PC-3 (cell line): ENCODE measurements at regions not wholly inside any gene's neighbourhood (a gene's known extent, or its start where the extent isn't known, plus 50 kb on each side); places are given as distances from the start of the nearest gene placed in this dataset.

Source experiments
- ATAC-seq: fragments of 200-7000 bp; cut with Tn5 transposase; 2 replicates; pipeline ENCODE4 v1.9.1; 2020; ENCODE audit warnings: mild to moderate bottlenecking, moderate library complexity
- BruUV-seq: library from RNA; stranded (reverse); fragments of 400-500 nt; replicated peaks from 2 replicates; lab custom pipeline; 2021; lab: Mats Ljungman, UMichigan
- CTCF ChIA-PET: fragments of 300-600 bp; sonication (Branson Sonifier 250); formaldehyde crosslinking; loops from one replicate; lab custom pipeline; 2022; ENCODE audit warnings: antibody characterized with exemption; lab: Charles Lee
- POLR2A ChIA-PET: fragments of 300-600 bp; sonication (Branson Sonifier 250); formaldehyde crosslinking; loops from one replicate; lab custom pipeline; 2022; ENCODE audit warnings: antibody characterized with exemption; ENCODE audit not compliant: unreplicated experiment; lab: Charles Lee
- DNase-seq: peaks from one replicate; pipeline ENCODE4 v3.0.0-alpha.2; 2015
- H2AFZ ChIP-seq: fragments of 300-600 bp; sonication (generic); 2 replicates; pipeline ENCODE4 v1.6.0; 2016; ENCODE audit warnings: antibody characterized with exemption, low read length
- H3F3A ChIP-seq: fragments of 300-600 bp; sonication (generic); one replicate; pipeline ENCODE4 v1.6.0; 2017; ENCODE audit warnings: antibody characterized with exemption, low read length, control low read depth, mild to moderate bottlenecking; ENCODE audit not compliant: unreplicated experiment
- H3K27ac ChIP-seq: fragments of 300-600 bp; sonication (generic); 2 replicates; pipeline ENCODE4 v1.5.1; 2016; ENCODE audit warnings: mild to moderate bottlenecking, low read length
- H3K27me3 ChIP-seq: fragments of 300-600 bp; sonication (generic); 2 replicates; pipeline ENCODE4 v1.6.1; 2016; ENCODE audit warnings: low read length, mixed read lengths
- H3K36me3 ChIP-seq: fragments of 300-600 bp; sonication (generic); 2 replicates; pipeline ENCODE4 v1.6.1; 2016; ENCODE audit warnings: low read depth, mixed run types, low read length, mixed read lengths
- H3K4me1 ChIP-seq: fragments of 300-600 bp; sonication (generic); 2 replicates; pipeline ENCODE4 v1.5.1; 2016; ENCODE audit warnings: low read length; ENCODE audit not compliant: insufficient read depth
- H3K4me2 ChIP-seq: fragments of 300-600 bp; sonication (generic); 2 replicates; pipeline ENCODE4 v1.6.0; 2016; ENCODE audit warnings: low read length
- H3K4me3 ChIP-seq: fragments of 300-600 bp; sonication (generic); 2 replicates; pipeline ENCODE4 v1.5.1; 2016; ENCODE audit warnings: mild to moderate bottlenecking, low read length, mixed read lengths
- H3K79me2 ChIP-seq: fragments of 300-600 bp; sonication (generic); 2 replicates; pipeline ENCODE4 v1.6.1; 2017; ENCODE audit warnings: low read length, mixed read lengths
- H3K9ac ChIP-seq: fragments of 300-600 bp; sonication (generic); 2 replicates; pipeline ENCODE4 v1.6.0; 2016; ENCODE audit warnings: mild to moderate bottlenecking, low read length
- H3K9me2 ChIP-seq: fragments of 300-600 bp; sonication (generic); replicated peaks from 2 replicates; pipeline ENCODE4 v1.6.1; 2016; ENCODE audit warnings: mixed run types, low read length, mixed read lengths
- H3K9me3 ChIP-seq: fragments of 300-600 bp; sonication (generic); 2 replicates; pipeline ENCODE4 v1.6.1; 2016; ENCODE audit warnings: low read length, mixed read lengths
- H4K20me1 ChIP-seq: fragments of 300-600 bp; sonication (generic); 2 replicates; pipeline ENCODE4 v1.6.1; 2016; ENCODE audit warnings: low read length, mixed read lengths
- CTCF ChIP-seq: fragments of 300-600 bp; sonication (generic); conservative IDR thresholded peaks from 2 replicates; pipeline ENCODE4 v1.5.1; 2017; ENCODE audit warnings: antibody characterized with exemption, low read depth, mild to moderate bottlenecking, low read length
- EZH2 ChIP-seq: fragments of 300-600 bp; sonication (generic); IDR thresholded peaks from one replicate; pipeline ENCODE4 v1.6.1; 2017; ENCODE audit warnings: antibody characterized with exemption, mild to moderate bottlenecking, low read length; ENCODE audit not compliant: unreplicated experiment
- EZH2phosphoT487 ChIP-seq: fragments of 300-600 bp; sonication (generic); IDR thresholded peaks from 2 replicates; pipeline ENCODE4 v1.6.1; 2018; ENCODE audit warnings: mild to moderate bottlenecking, antibody characterized with exemption, low read length, borderline replicate concordance
- intact Hi-C: fragments of 100-400 bp; cut with micrococcal nuclease; formaldehyde crosslinking; loops from 2 replicates; pipeline ENCODE4 v1.9.0; 2023

- H4K20me1 ChIP-seq: no peaks in the 10 kb centered on the region
- no peak overlapping the region for H3K4me2 ChIP-seq
- H3K4me1 ChIP-seq: peaks cover 13% of the 10 kb centered on the region; the same call in 1 of the 2 replicates
- no peak overlapping the region for H3K4me3 ChIP-seq
- no peak for DNase-seq
- POLR2A ChIA-PET: no interaction called here
- H3K9ac ChIP-seq: no peak overlapping the region
- no peaks in the 10 kb centered on the region for H3K79me2 ChIP-seq
- H2AFZ ChIP-seq: no peak overlapping the region
- BruUV-seq: no TSS peak
- no peaks in the 10 kb centered on the region for H3K9me2 ChIP-seq
- ATAC-seq: no peak
- H3F3A ChIP-seq: no peaks in the 10 kb centered on the region
- no peaks in the 10 kb centered on the region for H3K9me3 ChIP-seq
- no peaks in the 10 kb centered on the region for H3K36me3 ChIP-seq
- CTCF ChIA-PET: no interaction called here
- no peak for TF ChIP-seq EZH2phosphoT487
- TF ChIP-seq EZH2: no peak
- no peak for TF ChIP-seq CTCF
- intact Hi-C loops: no loop called here
- H3K27me3 ChIP-seq: no peaks in the 10 kb centered on the region
- no peak overlapping the region for H3K27ac ChIP-seq
Measured at GRCh38 chr15:47887241-47887800, 170.0 kb downstream of the SEMA6D start.

GRCh38 chr15:47888385-47889100 lies 171.2 kb downstream of the SEMA6D start:
- DNase-seq: no peak
- no peak overlapping the region for H2AFZ ChIP-seq
- H3K4me3 ChIP-seq: no peak overlapping the region
- H3K9me3 ChIP-seq: no peaks in the 10 kb centered on the region
- H3K4me1 ChIP-seq: peaks cover 13% of the 10 kb centered on the region; the same call in 1 of the 2 replicates
- H3K27me3 ChIP-seq: no peaks in the 10 kb centered on the region
- H3K27ac ChIP-seq: no peak overlapping the region
- intact Hi-C loops: no loop called here
- no peaks in the 10 kb centered on the region for H4K20me1 ChIP-seq
- H3K4me2 ChIP-seq: no peak overlapping the region
- CTCF ChIA-PET: no interaction called here
- H3K9me2 ChIP-seq: no peaks in the 10 kb centered on the region
- TF ChIP-seq EZH2 (no peak), CTCF (no peak), EZH2phosphoT487 (no peak)
- H3K79me2 ChIP-seq: no peaks in the 10 kb centered on the region
- H3K9ac ChIP-seq: no peak overlapping the region
- ATAC-seq: no peak
- no peaks in the 10 kb centered on the region for H3K36me3 ChIP-seq
- H3F3A ChIP-seq: no peaks in the 10 kb centered on the region
- BruUV-seq: no TSS peak
- POLR2A ChIA-PET: no interaction called here
